WTC11 (cell line): ENCODE measurements at regions not wholly inside any gene's neighbourhood (a gene's known extent, or its start where the extent isn't known, plus 50 kb on each side); places are given as distances from the start of the nearest gene placed in this dataset.

Source experiments
- ATAC-seq: fragments of 200-7000 bp; cut with Tn5 transposase; 2 replicates; pipeline ENCODE4 v1.10.0; 2021; ENCODE audit warnings: mild to moderate bottlenecking, moderate library complexity
- CTCF ChIA-PET: fragments of 300-600 bp; sonication (Branson Sonifier 250); formaldehyde crosslinking; loops from one replicate; lab custom pipeline; 2021; ENCODE audit warnings: antibody characterized with exemption; lab: Charles Lee
- POLR2A ChIA-PET: fragments of 350-600 bp; sonication (Branson Sonifier 250); formaldehyde crosslinking; loops from one replicate; lab custom pipeline; 2021; ENCODE audit warnings: antibody characterized with exemption; lab: Charles Lee
- DNase-seq: peaks from one replicate; pipeline ENCODE4 v3.0.0; 2021; ENCODE audit warnings: low spot score
- H3K27ac Mint-ChIP-seq: 2 replicates; pipeline ENCODE4 v1.8.0; 2021; ENCODE audit warnings: mixed read lengths
- H3K27me3 Mint-ChIP-seq: 2 replicates; pipeline ENCODE4 v1.8.0; 2021; ENCODE audit warnings: low read depth, mild to moderate bottlenecking, moderate library complexity, mixed read lengths
- H3K36me3 Mint-ChIP-seq: 2 replicates; pipeline ENCODE4 v1.8.0; 2021; ENCODE audit warnings: mixed read lengths
- H3K4me1 Mint-ChIP-seq: 2 replicates; pipeline ENCODE4 v1.8.0; 2022; ENCODE audit warnings: mixed read lengths
- H3K4me3 Mint-ChIP-seq: 2 replicates; pipeline ENCODE4 v1.8.0; 2021; ENCODE audit warnings: mild to moderate bottlenecking, moderate library complexity, mixed read lengths
- H3K9me3 Mint-ChIP-seq: 2 replicates; pipeline ENCODE4 v1.8.0; 2021; ENCODE audit warnings: mixed read lengths
- HMGA2 ChIP-seq: fragments of 250-450 bp; sonication (Bioruptor Pico); IDR thresholded peaks from 2 replicates; pipeline ENCODE4 v1.4.0; 2021; ENCODE audit warnings: mild to moderate bottlenecking, moderate library complexity
- JUN ChIP-seq: sonication (generic); formaldehyde crosslinking; IDR thresholded peaks from 2 replicates; pipeline ENCODE4 v1.8.0; 2023; ENCODE audit warnings: mild to moderate bottlenecking, missing genetic modification reagents
- SMAD3 ChIP-seq: sonication (generic); formaldehyde crosslinking; IDR thresholded peaks from 2 replicates; pipeline ENCODE4 v1.8.0; 2022; ENCODE audit warnings: missing genetic modification reagents, mild to moderate bottlenecking, borderline replicate concordance
- SMAD4 ChIP-seq: sonication (generic); formaldehyde crosslinking; IDR thresholded peaks from 2 replicates; pipeline ENCODE4 v1.8.0; 2022; ENCODE audit warnings: mild to moderate bottlenecking, missing genetic modification reagents
- SOX15 ChIP-seq: fragments of 250-450 bp; sonication (Bioruptor Pico); IDR thresholded peaks from 2 replicates; pipeline ENCODE4 v1.9.0; 2021; ENCODE audit warnings: mild to moderate bottlenecking
- TEAD1 ChIP-seq: sonication (generic); formaldehyde crosslinking; IDR thresholded peaks from 2 replicates; pipeline ENCODE4 v1.8.0; 2022; ENCODE audit warnings: mild to moderate bottlenecking, missing genetic modification reagents
- TEAD4 ChIP-seq: sonication (generic); formaldehyde crosslinking; IDR thresholded peaks from 2 replicates; pipeline ENCODE4 v1.8.0; 2022; ENCODE audit warnings: mild to moderate bottlenecking, missing genetic modification reagents
- ZNF219 ChIP-seq: sonication (generic); formaldehyde crosslinking; IDR thresholded peaks from 2 replicates; pipeline ENCODE4 v1.8.0; 2023; ENCODE audit warnings: missing genetic modification reagents, mild to moderate bottlenecking, borderline replicate concordance
- ZNF317 ChIP-seq: sonication (generic); formaldehyde crosslinking; IDR thresholded peaks from 2 replicates; pipeline ENCODE4 v1.8.1; 2023; ENCODE audit warnings: low read depth, mild to moderate bottlenecking, moderate library complexity, missing genetic modification reagents, borderline replicate concordance
- TF ChIP-seq, protein P1 (sequence below): fragments of 250-450 bp; sonication (Bioruptor Pico); IDR thresholded peaks from 2 replicates; pipeline ENCODE4 v1.9.0; 2021; ENCODE audit warnings: moderate library complexity, mild to moderate bottlenecking, inconsistent platforms, borderline replicate concordance
- TF ChIP-seq, protein P2 (sequence below): sonication (generic); formaldehyde crosslinking; IDR thresholded peaks from 2 replicates; pipeline ENCODE4 v1.8.0; 2022; ENCODE audit warnings: mild to moderate bottlenecking, missing genetic modification reagents
- TF ChIP-seq, protein P3 (sequence below): sonication (generic); formaldehyde crosslinking; IDR thresholded peaks from 2 replicates; pipeline ENCODE4 v1.8.1; 2023; ENCODE audit warnings: mild to moderate bottlenecking, missing genetic modification reagents, borderline replicate concordance
- TF ChIP-seq, protein P4 (sequence below): sonication (generic); formaldehyde crosslinking; IDR thresholded peaks from 2 replicates; pipeline ENCODE4 v1.8.0; 2022; ENCODE audit warnings: mild to moderate bottlenecking, missing genetic modification reagents
- TF ChIP-seq, protein P5 (sequence below): sonication (generic); formaldehyde crosslinking; IDR thresholded peaks from 2 replicates; pipeline ENCODE4 v1.8.0; 2023; ENCODE audit warnings: mild to moderate bottlenecking, missing genetic modification reagents
- TF ChIP-seq, protein P6 (sequence below): sonication (generic); formaldehyde crosslinking; IDR thresholded peaks from 2 replicates; pipeline ENCODE4 v1.8.0; 2023; ENCODE audit warnings: missing genetic modification reagents

DNA sequence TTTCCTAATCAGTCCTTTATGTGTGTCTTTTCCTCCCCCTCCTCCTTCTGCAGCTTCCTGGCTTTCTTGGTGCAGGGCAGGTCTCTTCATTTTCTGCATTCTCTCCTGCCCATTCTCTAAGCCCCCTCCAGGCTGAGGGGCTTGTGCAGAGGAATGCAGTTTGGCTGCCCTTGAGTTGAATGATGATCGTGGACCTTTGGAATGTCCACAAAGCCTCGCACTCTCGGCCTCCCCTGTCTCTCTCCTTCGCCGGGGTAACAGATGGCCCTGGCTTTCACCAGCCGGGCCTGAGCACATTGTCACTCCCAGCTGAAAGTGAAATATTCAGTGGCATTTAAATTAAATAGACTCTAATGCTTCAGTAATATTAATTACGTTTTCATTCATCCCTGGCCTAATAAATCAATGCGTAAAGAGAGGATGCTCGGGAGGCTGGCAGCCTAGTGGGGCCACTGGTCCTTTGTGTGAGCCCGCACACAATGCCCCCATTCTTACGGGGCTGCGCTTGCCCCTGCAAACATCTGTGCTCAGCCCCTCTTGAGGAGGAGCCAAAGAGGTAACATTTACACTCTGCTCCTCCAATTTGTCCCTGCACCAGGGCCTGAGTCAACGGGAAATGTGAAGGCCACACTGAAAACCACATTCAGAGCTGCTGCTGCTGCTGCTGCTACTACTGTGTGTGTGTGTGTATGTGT is 64.9 kb upstream of the PAX6 start:
- ATAC-seq (peak; percentile 56), DNase-seq (no peak)
- Mint-ChIP-seq H3K4me1 (peaks cover 44% of the 10 kb centered on the region), H3K9me3 (no peaks in the 10 kb centered on the region; the same call in 1 of the 2 replicates), H3K27ac (no peak overlapping the region; the same call in 1 of the 2 replicates), H3K4me3 (no peak overlapping the region), H3K36me3 (no peaks in the 10 kb centered on the region), H3K27me3 (peaks cover 20% of the 10 kb centered on the region)
- POLR2A ChIA-PET, result no interaction called here
- CTCF ChIA-PET, result interaction anchor here (1.7 to 6.2 kb wide), 2 partner anchors 11 to 83 kb away, joined by 6 to 39 read pairs; no protein-coding TSS in a partner anchor
- TF ChIP-seq SMAD3 (CRISPR knock-in tag) (no peak), SMAD4 (CRISPR knock-in tag) (no peak), TEAD4 (CRISPR knock-in tag) (no peak), ZNF219 (CRISPR knock-in tag) (no peak), ZNF317 (CRISPR knock-in tag) (no peak), HMGA2 (CRISPR knock-in tag) (no peak), TEAD1 (CRISPR knock-in tag) (no peak), JUN (no peak), SOX15 (CRISPR knock-in tag) (no peak)
- TF ChIP-seq, protein P1, sequence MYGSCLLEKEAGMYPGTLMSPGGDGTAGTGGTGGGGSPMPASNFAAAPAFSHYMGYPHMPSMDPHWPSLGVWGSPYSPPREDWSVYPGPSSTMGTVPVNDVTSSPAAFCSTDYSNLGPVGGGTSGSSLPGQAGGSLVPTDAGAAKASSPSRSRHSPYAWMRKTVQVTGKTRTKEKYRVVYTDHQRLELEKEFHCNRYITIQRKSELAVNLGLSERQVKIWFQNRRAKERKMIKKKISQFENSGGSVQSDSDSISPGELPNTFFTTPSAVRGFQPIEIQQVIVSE (CRISPR knock-in tag), result no peak
- TF ChIP-seq, protein P2, sequence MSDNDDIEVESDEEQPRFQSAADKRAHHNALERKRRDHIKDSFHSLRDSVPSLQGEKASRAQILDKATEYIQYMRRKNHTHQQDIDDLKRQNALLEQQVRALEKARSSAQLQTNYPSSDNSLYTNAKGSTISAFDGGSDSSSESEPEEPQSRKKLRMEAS, result no peak
- TF ChIP-seq, protein P3, sequence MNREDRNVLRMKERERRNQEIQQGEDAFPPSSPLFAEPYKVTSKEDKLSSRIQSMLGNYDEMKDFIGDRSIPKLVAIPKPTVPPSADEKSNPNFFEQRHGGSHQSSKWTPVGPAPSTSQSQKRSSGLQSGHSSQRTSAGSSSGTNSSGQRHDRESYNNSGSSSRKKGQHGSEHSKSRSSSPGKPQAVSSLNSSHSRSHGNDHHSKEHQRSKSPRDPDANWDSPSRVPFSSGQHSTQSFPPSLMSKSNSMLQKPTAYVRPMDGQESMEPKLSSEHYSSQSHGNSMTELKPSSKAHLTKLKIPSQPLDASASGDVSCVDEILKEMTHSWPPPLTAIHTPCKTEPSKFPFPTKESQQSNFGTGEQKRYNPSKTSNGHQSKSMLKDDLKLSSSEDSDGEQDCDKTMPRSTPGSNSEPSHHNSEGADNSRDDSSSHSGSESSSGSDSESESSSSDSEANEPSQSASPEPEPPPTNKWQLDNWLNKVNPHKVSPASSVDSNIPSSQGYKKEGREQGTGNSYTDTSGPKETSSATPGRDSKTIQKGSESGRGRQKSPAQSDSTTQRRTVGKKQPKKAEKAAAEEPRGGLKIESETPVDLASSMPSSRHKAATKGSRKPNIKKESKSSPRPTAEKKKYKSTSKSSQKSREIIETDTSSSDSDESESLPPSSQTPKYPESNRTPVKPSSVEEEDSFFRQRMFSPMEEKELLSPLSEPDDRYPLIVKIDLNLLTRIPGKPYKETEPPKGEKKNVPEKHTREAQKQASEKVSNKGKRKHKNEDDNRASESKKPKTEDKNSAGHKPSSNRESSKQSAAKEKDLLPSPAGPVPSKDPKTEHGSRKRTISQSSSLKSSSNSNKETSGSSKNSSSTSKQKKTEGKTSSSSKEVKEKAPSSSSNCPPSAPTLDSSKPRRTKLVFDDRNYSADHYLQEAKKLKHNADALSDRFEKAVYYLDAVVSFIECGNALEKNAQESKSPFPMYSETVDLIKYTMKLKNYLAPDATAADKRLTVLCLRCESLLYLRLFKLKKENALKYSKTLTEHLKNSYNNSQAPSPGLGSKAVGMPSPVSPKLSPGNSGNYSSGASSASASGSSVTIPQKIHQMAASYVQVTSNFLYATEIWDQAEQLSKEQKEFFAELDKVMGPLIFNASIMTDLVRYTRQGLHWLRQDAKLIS (CRISPR knock-in tag), result no peak
- TF ChIP-seq, protein P4, sequence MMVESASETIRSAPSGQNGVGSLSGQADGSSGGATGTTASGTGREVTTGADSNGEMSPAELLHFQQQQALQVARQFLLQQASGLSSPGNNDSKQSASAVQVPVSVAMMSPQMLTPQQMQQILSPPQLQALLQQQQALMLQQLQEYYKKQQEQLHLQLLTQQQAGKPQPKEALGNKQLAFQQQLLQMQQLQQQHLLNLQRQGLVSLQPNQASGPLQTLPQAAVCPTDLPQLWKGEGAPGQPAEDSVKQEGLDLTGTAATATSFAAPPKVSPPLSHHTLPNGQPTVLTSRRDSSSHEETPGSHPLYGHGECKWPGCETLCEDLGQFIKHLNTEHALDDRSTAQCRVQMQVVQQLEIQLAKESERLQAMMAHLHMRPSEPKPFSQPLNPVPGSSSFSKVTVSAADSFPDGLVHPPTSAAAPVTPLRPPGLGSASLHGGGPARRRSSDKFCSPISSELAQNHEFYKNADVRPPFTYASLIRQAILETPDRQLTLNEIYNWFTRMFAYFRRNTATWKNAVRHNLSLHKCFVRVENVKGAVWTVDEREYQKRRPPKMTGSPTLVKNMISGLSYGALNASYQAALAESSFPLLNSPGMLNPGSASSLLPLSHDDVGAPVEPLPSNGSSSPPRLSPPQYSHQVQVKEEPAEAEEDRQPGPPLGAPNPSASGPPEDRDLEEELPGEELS (CRISPR knock-in tag), result no peak
- TF ChIP-seq, protein P5, sequence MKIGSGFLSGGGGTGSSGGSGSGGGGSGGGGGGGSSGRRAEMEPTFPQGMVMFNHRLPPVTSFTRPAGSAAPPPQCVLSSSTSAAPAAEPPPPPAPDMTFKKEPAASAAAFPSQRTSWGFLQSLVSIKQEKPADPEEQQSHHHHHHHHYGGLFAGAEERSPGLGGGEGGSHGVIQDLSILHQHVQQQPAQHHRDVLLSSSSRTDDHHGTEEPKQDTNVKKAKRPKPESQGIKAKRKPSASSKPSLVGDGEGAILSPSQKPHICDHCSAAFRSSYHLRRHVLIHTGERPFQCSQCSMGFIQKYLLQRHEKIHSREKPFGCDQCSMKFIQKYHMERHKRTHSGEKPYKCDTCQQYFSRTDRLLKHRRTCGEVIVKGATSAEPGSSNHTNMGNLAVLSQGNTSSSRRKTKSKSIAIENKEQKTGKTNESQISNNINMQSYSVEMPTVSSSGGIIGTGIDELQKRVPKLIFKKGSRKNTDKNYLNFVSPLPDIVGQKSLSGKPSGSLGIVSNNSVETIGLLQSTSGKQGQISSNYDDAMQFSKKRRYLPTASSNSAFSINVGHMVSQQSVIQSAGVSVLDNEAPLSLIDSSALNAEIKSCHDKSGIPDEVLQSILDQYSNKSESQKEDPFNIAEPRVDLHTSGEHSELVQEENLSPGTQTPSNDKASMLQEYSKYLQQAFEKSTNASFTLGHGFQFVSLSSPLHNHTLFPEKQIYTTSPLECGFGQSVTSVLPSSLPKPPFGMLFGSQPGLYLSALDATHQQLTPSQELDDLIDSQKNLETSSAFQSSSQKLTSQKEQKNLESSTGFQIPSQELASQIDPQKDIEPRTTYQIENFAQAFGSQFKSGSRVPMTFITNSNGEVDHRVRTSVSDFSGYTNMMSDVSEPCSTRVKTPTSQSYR (CRISPR knock-in tag), result no peak
- TF ChIP-seq, protein P6, sequence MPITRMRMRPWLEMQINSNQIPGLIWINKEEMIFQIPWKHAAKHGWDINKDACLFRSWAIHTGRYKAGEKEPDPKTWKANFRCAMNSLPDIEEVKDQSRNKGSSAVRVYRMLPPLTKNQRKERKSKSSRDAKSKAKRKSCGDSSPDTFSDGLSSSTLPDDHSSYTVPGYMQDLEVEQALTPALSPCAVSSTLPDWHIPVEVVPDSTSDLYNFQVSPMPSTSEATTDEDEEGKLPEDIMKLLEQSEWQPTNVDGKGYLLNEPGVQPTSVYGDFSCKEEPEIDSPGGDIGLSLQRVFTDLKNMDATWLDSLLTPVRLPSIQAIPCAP (CRISPR knock-in tag), result no peak
